22Rv1 (cell line): ENCODE measurements at regions not wholly inside any gene's neighbourhood (a gene's known extent, or its start where the extent isn't known, plus 50 kb on each side); places are given as distances from the start of the nearest gene placed in this dataset.

Experiments
- ZFX ChIP-seq: fragments of 450-650 bp; IDR thresholded peaks from 2 replicates; pipeline ENCODE4 v1.6.1; 2017; ENCODE audit warnings: antibody characterized with exemption, borderline replicate concordance
- TF ChIP-seq, protein P1 (sequence below): fragments of 450-650 bp; IDR thresholded peaks from 2 replicates; pipeline ENCODE4 v1.5.1; 2017; ENCODE audit warnings: mild to moderate bottlenecking

- TF ChIP-seq, protein P1, sequence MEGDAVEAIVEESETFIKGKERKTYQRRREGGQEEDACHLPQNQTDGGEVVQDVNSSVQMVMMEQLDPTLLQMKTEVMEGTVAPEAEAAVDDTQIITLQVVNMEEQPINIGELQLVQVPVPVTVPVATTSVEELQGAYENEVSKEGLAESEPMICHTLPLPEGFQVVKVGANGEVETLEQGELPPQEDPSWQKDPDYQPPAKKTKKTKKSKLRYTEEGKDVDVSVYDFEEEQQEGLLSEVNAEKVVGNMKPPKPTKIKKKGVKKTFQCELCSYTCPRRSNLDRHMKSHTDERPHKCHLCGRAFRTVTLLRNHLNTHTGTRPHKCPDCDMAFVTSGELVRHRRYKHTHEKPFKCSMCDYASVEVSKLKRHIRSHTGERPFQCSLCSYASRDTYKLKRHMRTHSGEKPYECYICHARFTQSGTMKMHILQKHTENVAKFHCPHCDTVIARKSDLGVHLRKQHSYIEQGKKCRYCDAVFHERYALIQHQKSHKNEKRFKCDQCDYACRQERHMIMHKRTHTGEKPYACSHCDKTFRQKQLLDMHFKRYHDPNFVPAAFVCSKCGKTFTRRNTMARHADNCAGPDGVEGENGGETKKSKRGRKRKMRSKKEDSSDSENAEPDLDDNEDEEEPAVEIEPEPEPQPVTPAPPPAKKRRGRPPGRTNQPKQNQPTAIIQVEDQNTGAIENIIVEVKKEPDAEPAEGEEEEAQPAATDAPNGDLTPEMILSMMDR = no peak
- TF ChIP-seq ZFX = no peak
Observed at GRCh38 chr4:53734182-53734581, 142.9 kb upstream of the LNX1 start.
